ENCODE measurements at regions not wholly inside any gene's neighbourhood (a gene's known extent, or its start where the extent isn't known, plus 50 kb on each side); places are given as distances from the start of the nearest gene placed in this dataset.
"Not testable (repeated sequence)": the region's sequence is repeated elsewhere in the genome, so short reads cannot be mapped to it uniquely, and the experiment has no call there.

DNA sequence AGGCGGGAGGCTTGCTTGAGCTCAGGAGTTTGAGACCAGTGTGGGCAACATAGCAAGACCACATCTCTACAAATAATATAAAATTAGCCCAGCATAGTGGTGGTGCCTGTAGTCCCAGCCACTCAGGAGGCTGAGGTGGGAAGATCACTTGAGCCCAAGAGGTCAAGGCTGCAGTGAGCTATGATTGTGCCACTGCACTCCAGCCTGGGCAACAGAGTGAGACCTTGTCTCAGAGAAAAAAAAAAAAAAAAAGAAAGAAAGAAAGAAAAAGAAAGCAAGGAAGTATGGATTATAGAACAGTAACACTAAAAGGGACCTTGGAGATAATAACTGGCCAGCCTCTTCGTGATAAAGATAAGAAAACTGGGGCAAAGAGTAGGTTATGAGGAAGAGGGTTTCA, 130.4 kb downstream of the PLCE1 start:
- TF ChIP-seq RAD21 (conservative IDR thresholded peaks at IDR 0.05 in 1 of 2, IDR thresholded peaks at IDR 0.05 in 1 of 2); EP300 (IDR thresholded peaks at IDR 0.05); NR3C1 (IDR thresholded peaks at IDR 0.05); CBX8 (IDR thresholded peaks at IDR 0.05); POLR2A (IDR thresholded peaks at IDR 0.05; ENCODE audit: low read length): not testable (repeated sequence)
- TF ChIP-seq, protein P1, sequence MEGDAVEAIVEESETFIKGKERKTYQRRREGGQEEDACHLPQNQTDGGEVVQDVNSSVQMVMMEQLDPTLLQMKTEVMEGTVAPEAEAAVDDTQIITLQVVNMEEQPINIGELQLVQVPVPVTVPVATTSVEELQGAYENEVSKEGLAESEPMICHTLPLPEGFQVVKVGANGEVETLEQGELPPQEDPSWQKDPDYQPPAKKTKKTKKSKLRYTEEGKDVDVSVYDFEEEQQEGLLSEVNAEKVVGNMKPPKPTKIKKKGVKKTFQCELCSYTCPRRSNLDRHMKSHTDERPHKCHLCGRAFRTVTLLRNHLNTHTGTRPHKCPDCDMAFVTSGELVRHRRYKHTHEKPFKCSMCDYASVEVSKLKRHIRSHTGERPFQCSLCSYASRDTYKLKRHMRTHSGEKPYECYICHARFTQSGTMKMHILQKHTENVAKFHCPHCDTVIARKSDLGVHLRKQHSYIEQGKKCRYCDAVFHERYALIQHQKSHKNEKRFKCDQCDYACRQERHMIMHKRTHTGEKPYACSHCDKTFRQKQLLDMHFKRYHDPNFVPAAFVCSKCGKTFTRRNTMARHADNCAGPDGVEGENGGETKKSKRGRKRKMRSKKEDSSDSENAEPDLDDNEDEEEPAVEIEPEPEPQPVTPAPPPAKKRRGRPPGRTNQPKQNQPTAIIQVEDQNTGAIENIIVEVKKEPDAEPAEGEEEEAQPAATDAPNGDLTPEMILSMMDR (IDR thresholded peaks at IDR 0.05), result not testable (repeated sequence)
- TF ChIP-seq, protein P2, sequence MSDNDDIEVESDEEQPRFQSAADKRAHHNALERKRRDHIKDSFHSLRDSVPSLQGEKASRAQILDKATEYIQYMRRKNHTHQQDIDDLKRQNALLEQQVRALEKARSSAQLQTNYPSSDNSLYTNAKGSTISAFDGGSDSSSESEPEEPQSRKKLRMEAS (IDR thresholded peaks at IDR 0.05), result not testable (repeated sequence)
- TF ChIP-seq, protein P3, sequence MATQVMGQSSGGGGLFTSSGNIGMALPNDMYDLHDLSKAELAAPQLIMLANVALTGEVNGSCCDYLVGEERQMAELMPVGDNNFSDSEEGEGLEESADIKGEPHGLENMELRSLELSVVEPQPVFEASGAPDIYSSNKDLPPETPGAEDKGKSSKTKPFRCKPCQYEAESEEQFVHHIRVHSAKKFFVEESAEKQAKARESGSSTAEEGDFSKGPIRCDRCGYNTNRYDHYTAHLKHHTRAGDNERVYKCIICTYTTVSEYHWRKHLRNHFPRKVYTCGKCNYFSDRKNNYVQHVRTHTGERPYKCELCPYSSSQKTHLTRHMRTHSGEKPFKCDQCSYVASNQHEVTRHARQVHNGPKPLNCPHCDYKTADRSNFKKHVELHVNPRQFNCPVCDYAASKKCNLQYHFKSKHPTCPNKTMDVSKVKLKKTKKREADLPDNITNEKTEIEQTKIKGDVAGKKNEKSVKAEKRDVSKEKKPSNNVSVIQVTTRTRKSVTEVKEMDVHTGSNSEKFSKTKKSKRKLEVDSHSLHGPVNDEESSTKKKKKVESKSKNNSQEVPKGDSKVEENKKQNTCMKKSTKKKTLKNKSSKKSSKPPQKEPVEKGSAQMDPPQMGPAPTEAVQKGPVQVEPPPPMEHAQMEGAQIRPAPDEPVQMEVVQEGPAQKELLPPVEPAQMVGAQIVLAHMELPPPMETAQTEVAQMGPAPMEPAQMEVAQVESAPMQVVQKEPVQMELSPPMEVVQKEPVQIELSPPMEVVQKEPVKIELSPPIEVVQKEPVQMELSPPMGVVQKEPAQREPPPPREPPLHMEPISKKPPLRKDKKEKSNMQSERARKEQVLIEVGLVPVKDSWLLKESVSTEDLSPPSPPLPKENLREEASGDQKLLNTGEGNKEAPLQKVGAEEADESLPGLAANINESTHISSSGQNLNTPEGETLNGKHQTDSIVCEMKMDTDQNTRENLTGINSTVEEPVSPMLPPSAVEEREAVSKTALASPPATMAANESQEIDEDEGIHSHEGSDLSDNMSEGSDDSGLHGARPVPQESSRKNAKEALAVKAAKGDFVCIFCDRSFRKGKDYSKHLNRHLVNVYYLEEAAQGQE (IDR thresholded peaks at IDR 0.05), result not testable (repeated sequence)

Measured in A549 (cell line).